ENCODE measurements at regions not wholly inside any gene's neighbourhood (a gene's known extent, or its start where the extent isn't known, plus 50 kb on each side); places are given as distances from the start of the nearest gene placed in this dataset.

DNA sequence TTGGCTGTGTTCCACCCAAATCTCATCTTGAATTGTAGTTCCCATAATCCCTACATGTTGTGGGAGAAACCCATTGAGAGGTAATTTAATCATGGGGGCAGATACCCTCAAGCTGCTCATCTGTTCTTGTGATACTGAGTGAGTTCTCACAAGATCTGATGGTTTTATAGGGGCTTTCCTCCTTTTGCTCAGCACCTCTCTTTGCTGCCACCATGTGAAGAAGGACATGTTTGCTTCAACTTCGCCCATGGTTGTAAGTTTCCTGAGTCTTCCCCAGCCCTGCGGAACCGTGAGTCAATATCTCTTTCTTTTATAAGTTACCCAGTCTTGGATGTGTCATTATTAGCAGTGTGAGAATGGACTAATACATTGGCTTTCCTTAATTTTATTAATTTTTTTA is 527.8 kb downstream of the MDFIC start:
- no peak for DNase-seq

DNA sequence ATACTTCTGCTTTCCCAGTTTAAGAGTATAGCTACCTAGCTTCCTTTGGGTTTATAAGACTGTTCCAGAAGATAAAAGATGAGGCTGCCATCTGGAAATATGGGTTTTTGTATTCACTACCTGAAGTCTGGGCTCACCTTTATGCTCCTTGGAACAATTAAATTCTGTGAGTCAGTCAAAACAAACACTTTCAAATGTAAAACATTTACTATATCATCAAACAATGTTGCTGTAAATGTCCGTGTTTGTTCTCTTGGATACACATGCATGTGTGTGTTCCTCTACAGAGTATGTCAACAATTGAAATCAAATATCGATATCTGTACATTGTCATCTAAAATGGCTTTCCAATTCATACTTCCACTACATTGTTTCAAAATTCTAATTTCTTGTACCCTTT is 525.6 kb downstream of the MDFIC start:
- DNase-seq: no peak

DNA sequence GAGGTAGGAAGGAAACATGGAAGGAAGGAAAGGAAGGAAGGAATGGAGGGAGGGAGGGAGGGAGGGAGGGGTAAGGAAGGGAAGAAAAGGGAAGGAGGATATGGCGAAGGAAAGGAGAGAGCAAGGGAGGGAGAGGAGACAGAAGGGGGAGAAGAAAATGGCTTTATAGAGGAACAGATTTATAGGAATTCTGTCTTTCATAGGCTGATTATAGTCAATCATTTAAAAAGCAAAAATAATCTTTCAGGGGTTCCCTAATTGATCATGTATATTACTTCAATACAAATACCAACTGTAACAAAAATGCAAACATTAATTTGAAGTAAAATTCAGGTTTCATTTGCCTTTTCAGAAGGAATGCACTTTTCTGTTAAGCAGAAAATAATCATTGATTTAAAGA is 519.1 kb downstream of the MDFIC start:
- no peak for DNase-seq

DNA sequence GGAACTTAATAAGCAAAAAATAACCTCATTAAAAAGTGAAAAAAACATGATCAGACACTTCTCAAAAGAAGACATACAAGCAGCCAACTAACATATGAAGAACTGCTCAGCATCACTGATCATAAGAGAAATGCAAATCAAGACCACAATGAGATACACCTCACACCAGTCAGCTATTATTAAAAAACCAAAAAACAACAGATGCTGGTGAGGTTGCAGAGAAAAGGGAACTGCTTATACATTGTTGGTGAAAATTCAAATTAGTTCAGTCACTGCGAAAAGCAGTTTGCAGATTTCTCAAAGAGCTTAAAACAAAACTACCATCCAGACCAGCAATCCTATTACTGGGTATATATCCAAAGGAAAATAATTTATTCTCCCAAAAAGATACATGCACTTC is 513.3 kb downstream of the MDFIC start:
- DNase-seq: no peak

DNA sequence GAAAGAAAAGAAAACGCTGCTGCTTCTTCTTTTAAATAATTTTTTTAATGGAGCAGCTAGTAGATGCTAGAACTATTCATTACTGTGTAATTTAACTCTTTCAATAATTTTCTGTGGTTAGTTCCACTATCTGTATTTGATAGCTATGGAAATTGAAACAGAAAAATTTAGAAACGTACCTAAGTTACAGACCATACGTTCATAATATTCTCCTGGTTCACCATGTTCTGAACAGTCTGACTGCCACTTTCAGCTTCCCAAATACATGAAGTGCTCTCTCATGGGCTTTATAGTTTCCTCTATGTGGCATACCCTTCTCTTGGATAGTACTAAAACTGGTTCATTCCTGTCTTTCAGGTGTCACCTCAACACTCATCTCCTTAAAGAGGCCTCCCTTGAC is 508.0 kb downstream of the MDFIC start:
- DNase-seq: no peak

DNA sequence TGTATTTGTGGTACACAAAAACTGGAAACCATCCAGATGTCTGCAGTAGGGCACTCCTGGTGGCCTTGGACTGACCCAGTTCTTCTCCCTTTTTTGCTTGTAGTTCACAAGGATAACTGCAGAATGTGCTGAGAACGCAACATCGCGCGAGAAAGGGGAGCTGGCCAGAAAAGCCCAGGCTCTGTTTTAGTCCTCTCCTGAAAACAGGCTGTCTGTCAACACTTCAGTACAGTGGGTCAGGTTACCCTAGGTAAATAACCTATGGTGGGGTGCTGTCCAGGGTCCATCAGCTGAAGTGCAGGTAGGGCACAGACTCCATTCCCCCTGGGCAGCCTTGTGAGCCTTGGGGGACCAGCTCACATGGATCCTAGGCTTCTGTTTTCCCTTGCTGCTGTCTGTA is 495.8 kb downstream of the MDFIC start:
- no peak for DNase-seq

DNA sequence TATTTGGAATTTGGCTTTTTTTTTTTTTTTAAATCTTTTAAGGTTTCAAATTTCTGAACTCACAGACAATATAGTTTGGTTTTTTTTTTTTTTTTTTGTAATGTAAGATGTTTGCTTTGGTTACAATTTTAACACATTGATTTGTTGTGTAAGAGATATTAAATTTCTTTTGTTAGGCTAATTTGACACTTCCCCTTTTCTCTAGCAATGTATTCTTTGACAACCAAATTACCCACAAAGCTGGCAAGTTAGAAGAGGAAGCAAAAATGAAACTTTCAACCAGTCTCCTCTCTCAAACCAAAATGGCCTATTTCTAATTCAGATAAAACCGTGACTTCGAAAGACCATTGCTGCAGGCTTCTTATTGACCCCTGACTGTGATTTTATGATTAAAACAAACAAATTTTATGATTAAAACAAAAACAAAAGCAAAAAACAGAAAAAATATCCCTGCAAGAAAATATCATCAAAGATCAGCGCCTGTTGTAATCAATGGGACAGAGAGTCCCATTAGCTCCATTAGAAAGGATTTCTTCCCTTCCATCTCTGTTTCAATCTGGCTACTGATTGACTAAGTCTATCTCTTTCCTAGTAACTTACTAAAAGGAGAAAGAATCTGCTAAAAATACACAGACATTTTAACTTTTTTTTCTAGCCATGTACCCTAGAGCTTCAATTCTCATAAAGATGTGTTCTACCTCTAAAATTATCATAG is 489.2 kb downstream of the MDFIC start:
- no peak for DNase-seq

DNA sequence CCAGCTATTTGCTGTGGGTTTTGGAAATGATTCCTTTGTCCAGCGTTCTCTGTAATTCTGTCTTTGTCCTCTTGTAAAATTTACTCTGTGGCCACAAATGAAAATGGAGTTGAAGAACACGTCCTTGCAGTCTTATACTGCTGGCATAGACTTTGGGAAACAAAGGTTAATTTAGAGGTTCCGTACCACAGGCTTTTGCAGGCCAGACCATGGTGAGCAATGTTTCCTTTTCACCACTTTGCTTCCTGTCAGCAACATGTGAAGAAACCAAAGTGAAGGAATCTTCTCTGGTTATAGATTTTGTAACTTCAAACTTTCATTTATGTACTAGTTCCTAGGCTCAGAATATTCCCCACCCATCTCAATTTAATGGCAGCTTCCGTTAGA is 488.5 kb downstream of the MDFIC start:
- DNase-seq: no peak

DNA sequence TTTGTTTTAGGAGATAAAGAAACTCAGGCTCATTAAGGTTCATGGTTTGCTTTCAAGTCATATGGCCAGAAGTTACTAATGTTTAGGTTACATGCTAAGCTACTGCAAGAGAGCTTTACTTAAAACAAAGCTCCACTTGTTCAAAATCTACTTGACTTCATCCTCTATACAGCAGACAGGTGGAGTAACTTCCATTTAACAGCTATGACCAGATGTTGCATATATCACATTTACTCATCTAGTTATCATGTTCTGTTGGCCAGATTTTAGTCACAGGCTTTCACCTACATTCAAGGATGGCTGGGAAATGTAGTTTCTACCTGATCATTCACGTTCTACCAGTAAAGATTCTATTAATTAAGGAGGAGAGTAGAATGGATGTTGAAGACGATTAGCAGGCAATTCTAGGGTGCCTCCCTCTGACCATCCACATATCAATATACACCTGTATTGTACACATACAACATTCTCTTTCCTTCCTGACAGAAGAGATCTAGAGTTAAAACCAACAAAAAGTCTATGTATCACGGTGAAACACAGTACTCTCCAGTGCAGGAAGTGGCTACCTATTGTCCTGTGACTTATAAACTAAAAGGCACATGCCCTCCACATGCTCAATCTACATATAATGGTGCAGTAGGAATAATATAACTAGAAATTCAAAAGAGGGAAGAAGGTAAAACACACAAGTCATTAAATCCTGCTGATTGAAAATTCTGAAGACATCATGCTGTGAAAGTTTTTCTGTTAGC is 488.0 kb downstream of the MDFIC start:
- DNase-seq: no peak

DNA sequence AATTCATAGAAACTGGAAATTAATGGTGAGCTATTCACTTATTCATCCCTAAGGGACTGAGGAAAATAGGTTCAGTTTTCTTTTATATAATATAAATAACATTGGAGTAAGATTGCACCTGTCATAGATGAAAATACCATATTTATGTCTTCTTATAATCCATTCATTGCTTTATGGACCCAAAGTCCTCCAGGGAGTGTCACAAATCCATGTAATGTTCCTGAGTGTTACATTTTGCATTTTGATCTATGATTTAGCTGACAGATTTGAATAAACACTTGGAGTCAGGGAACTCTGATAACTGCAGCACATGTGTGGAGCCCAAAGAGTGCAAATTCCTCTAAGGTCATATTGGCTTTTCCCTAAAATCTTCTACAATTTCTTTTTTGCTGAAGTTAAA is 484.3 kb downstream of the MDFIC start:
- no peak for DNase-seq

DNA sequence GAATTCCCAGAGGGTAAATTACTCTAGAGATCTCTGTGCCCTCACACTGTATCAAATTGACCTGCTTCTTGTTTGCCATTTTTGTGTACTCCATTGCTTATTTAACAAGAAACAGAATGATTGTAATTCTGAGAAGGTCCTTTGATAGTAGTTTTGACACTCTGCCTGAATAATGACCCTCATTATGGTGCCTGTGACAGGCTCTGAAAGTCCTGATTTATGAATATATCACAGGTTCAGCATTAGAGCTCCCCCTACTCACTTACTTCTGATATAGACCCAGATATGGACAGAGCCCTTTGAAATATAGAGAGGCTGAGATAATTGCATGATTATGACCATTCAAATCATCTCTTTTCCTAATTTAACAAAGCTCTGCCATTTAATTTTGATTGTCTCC is 465.2 kb downstream of the MDFIC start:
- DNase-seq: peak; percentile 41 to 48

DNA sequence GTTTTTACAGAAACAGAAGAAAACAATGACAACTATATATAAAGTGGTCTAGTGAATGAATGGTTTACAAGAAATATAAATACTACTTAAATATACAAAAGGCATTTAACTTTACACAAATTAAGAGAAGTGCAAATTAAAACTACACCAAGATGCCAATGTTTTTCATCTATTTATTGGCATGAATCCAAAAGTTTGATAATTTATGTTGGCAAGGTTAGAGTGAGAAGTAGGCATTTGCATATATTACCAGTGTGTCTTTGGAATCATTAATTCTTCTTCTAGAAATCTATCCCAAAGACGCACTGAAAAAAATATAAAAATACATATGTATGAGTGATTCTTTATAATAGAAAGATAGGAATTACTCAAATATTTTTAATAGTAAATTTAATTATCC is 457.4 kb downstream of the MDFIC start:
- DNase-seq: no peak

DNA sequence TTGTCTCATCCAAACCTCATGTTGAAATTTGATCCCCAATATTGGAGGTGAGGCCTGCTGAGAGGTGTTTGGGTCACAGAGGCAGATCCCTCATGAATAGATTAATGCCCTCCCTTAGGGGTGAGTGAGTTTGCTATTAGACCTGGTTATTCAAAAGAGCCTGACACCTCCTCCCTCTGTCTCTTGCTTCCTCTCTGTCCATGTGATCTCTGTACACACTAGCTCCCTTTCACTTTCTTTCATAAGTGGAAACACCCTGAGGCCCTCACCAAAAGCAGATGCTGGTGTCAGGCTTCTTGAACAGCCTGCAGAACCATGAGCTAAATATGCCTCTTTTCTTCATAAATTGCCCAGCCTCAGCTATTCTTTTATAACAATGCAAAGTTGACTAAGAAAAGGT is 447.1 kb downstream of the MDFIC start:
- no peak for DNase-seq

DNA sequence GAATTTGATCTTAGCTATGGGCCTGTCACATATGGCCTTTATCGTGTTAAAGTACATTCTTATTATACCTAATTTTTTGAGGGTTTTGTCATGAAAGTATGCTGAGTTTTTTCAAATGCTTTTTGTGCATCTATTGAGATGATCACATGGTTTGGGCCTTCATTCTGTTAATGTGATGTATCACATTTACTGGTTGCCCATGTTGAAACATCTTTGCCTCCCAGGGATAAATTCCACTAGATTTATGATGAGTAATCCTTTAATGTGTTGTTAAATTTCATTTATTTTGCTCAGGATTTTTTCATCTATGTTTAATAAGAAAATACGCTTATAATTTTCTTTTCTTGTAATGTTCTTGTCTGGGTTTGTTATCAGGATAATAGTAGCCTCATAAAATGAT is 442.0 kb downstream of the MDFIC start:
- no peak for DNase-seq

DNA sequence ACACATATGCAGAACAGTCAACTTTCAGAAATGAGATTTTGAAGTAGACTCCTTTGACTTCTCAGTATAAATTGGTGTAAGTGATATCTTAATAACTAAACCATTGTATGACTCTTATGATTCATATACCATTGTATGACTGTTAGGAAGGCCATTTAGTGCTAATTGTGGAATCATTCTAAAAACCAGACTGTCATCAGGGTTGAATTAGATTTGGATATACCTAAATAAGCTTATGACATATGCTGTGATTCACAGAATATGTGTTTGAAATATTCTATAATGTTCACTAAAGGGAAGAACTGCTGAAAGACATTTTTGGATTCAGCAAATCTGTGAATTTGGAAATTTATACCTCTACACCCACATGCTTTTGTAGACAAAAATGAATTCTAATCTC is 438.1 kb downstream of the MDFIC start:
- no peak for DNase-seq

DNA sequence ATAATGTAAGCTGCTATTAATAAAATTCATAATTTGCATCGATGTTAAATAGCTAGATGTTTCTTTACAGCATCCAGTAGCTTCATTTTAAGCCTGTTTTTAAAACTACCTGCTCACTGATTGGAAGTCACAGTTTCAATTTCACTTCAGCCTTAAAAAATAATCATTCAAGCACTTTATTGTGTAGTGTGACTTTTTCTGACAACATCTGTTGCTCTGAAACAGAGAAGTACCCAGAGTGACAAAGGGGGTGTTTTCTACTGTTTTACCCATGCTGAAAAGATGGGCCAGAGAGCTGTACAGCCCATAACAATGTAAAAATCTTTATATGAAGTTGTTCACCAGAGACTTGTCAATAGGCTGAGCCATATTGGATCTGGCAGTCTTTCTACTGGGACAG is 437.2 kb downstream of the MDFIC start:
- no peak for DNase-seq

DNA sequence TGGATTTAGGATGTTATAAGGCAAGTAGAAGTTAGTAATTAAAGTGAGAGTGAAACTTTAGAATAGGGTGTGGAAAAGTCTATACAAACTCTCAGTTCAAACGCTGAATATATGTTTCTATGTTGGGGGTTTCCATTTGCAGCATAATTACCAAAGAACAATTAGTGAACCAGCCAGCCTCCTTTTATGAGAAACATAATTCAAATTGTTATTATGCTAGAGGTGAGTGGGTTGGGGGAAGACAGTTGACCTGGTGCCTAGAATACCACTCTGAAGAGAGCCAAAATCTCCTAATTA is 435.8 kb downstream of the MDFIC start:
- no peak for DNase-seq

DNA sequence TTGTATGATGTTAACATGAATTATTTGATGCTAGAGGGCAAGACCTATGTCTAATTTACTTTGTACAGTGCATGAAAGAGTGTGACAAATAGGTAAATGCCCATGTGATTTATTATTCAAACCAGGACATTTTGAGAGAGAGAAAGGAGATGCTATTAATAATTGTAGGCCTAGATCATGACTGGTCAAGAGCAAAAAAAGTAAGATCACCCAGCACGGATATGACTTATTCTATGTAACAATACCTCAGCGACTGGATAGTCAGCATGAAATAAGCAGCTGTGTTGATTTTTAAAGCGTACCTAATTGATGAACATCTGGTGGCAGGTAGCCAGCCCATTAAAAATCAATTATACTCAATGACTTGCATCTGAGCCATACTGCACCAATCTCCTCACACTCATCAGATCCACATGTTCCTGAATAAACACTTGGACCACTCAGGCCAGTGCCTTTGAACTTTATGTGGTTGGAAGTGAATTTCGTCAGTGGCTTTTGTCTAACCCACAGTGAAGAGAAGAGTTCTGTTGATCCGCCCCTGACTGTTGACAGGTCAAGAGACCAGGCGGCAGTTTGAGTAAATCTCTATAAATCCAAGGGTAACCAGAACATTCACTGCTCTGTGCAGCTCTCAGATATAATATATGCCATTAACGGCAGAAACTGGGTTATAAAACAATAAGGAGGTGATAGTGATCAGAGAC is 435.3 kb downstream of the MDFIC start:
- no peak for DNase-seq

DNA sequence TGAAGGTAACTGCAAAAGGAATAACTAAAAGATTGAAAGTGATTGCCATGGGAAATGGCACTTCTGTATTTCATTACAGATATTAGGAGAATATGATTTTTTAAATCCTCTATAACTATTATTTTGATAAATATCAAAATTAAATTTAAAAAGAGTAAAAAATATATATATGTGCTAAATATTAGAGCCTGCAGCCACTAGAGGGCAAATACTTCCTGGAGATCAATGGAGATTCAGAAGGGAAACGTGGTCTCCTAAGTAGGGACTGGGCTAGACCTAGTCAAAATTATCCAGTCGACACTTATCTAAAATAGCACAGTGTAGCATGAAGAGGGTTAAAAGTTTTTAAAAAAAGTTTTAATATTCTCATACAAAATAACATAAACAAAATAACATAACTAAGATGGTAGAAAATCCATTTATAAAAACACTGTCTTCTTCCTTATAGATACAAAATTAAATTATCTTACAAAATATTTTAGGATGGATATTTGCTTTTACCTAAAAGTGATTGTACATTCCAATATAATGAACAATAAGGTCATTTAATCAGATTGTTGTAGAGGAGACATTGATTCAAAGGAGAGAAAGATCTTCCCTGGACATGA is 434.3 kb downstream of the MDFIC start:
- no peak for DNase-seq

DNA sequence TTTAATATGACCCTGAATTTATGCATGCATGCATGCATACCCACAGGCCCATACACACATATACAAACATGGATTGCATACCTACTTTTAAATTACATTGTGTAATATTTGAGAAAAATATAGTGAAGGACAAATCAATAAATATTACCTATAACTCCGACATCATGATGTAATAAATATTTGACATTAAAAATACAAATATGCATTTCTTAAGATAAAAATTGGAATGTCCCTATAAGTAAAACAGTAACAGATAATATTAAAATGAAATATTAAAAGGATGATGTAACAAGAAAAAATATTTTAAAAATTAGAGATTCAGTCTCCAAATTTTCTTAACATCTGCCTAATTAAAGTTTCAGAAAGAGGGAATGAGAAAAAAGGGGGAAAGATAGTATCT is 433.0 kb downstream of the MDFIC start:
- no peak for DNase-seq

DNA sequence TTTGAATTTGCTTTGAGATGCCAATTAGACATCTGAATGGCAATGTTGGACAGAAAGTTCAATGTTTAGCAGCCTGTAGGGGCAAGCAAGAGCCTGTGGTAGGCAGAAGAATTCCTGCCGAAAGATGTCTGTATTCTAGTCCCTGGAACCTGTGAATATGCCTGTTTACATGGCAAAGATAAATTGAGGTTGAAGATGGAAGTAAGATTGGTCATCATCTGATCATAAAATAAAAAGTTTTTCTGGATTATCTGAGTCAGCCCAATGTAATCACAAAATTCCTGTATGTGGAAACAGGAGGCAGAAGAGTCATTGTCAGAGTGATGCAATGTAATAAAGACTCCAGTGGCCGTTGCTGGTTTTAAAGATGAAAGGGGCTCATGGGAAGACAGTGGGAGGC is 430.5 kb downstream of the MDFIC start:
- no peak for DNase-seq

DNA sequence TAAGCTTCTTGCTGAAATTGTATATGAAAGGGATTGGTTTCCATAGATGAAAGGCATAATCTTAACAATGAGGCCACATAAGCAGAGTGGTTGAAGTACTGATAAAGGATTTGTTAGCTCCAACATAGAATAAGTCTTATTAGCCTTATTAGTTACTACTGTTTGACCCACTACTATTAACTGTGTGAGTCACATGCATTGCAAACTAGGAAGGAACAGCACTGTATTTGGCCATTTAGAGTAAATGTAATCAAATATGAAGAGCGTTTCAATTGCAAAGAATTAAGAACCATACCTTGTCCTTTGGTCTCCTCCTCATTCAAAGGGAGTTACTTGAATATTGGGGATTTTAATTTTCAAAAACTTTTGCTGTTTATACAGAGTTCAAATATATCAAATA is 428.9 kb downstream of the MDFIC start:
- no peak for DNase-seq

DNA sequence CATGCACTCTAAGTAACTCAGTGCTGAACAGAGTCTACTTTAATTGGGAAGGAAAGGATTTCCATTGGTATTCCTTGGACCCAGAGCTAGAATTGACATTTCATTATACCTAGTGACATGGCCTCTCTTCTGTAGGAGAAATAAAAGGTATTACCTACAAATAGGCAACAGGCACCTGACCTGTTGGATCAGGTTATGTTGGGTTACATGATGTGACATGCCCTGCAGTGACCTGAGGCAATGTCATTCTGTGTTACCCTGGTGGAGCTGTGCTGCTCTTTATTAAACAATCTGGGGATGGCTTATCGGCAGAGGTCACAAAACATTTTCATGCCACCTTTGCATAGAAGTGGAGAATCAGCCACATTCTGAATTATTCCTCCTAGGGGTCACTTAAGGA is 427.7 kb downstream of the MDFIC start:
- no peak for DNase-seq

DNA sequence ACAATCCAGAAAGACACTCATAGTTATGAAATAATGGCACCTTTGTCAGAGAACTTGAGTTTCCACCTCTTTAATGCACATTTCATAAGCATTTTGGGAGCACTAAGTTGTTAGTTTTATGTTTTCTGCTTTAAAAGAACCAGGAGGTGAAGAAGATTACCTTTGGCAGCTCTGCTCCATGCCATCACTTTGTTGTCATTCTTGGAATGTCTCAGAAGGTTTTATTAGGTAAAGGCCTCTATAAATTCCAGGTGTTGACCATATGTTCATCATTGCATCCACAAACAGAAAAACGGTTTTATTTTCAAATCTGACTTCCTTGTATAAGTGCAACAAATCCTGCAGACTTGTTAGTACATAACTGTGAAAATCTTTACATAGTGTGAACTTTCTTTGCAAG is 424.8 kb downstream of the MDFIC start:
- DNase-seq: no peak

All from NCI-H1930 (cell line).